Skeletal muscle tissue (tissue), 3 donors: ENCODE measurements at regions not wholly inside any gene's neighbourhood (a gene's known extent, or its start where the extent isn't known, plus 50 kb on each side); places are given as distances from the start of the nearest gene placed in this dataset.

Experiments used
- H3K27ac ChIP-seq: one replicate; pipeline ENCODE4 v1.7.0; 2013; ENCODE audit warnings: mild to moderate bottlenecking, low read depth, low read length, inconsistent platforms
- H3K27me3 ChIP-seq, 3 donors: one replicate each; pipeline ENCODE4 v1.7.0; 2013; ENCODE audit warnings: low read length in 3 of 3; ENCODE audit not compliant: control insufficient read depth in 3 of 3, insufficient read depth in 3 of 3
- H3K36me3 ChIP-seq, 3 donors: one replicate each; pipeline ENCODE4 v1.7.0; 2013; ENCODE audit warnings: low read length in 3 of 3; ENCODE audit not compliant: control insufficient read depth in 3 of 3, insufficient read depth in 3 of 3
- H3K4me1 ChIP-seq, 3 donors: one replicate each; pipeline ENCODE4 v1.7.0; 2013; ENCODE audit warnings: low read length in 3 of 3, mild to moderate bottlenecking in 3 of 3; ENCODE audit not compliant: control insufficient read depth in 3 of 3, insufficient read depth in 3 of 3
- H3K4me3 ChIP-seq, 3 donors: one replicate each; pipeline ENCODE4 v1.7.0; 2013; ENCODE audit warnings: low read length in 3 of 3
- H3K9ac ChIP-seq, 3 donors: one replicate each; pipeline ENCODE4 v1.7.0; 2013; ENCODE audit warnings: low read length in 3 of 3, mild to moderate bottlenecking in 3 of 3, moderate library complexity in 2 of 3, low read depth in 1 of 3
- H3K9me3 ChIP-seq, 3 donors: one replicate each; pipeline ENCODE4 v1.7.0; 2013; ENCODE audit warnings: low read length in 3 of 3; ENCODE audit not compliant: control insufficient read depth in 3 of 3
- donor health status: Osteomylitis.

- Histone ChIP-seq H3K9me3 (no peaks in the 10 kb centered on the region), H3K4me3 (no peak overlapping the region), H3K27ac (no peak overlapping the region), H3K36me3 (no peaks in the 10 kb centered on the region), H3K4me1 (no peaks in the 10 kb centered on the region), H3K9ac (no peak overlapping the region), H3K27me3 (peaks cover 30 to 37% (median 33%) of the 10 kb centered on the region in 3 donors)
Measured at GRCh38 chr22:27413702-27414101, 387.9 kb downstream of the MN1 start.

DNA sequence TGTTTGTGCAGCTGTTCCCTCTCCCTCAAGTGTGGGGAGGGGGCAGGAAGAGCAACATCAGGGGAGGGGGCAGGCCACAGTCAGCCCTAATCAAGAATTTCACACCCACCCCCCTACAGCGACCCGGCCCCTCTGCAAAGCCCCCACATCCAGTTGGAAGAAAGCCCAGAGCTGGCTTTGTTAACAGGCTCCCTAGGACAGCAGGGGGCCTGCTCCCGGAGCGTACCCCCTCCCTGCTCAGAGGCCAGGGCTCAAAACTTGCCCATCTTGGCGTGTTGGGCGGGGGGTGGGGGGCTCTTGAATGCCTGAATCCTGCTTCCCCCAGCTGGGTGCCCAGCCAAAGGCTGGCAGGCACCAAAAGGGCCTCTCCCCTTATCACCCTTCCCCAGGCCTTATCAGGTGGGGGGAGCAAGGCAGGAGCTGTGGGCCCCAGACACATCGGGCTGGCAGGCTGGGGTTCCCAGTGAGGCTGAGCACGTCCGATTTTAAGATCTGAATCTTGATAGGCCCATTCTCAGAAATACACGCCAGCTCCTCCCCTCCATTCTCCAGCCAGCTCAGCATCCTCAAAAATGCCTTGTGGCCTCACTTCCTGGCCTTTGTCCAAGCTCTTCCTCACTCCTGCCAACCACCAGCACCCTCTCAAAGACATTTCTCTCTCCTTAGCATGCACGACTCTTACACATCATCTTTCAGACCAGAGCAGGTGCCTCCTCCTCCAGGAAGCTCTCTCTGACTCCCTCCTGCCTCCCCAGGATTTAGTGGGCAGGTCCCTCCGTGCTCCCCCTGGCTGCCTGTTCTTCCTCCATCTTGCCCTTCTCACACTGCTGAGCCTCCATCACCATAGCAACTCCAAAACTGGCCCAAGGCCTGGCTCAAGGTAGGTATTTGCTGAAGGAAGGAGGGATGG is 384.8 kb downstream of the MN1 start:
- Histone ChIP-seq H3K9me3 (no peaks in the 10 kb centered on the region), H3K4me1 (peaks cover 14 to 15% (median 15%) of the 10 kb centered on the region in 3 donors), H3K27me3 (peaks cover 30 to 35% (median 31%) of the 10 kb centered on the region in 3 donors), H3K9ac (no peak overlapping the region), H3K27ac (no peak overlapping the region), H3K36me3 (no peaks in the 10 kb centered on the region), H3K4me3 (no peak overlapping the region)

GRCh38 chr22:27417421-27417814 is 384.1 kb downstream of the MN1 start:
- H3K27me3 ChIP-seq = peaks cover 23 to 29% (median 25%) of the 10 kb centered on the region in 3 donors
- no peaks in the 10 kb centered on the region for H3K36me3 ChIP-seq
- H3K4me1 ChIP-seq = peaks cover 14 to 15% (median 15%) of the 10 kb centered on the region in 3 donors
- H3K4me3 ChIP-seq = no peak overlapping the region
- H3K9me3 ChIP-seq = no peaks in the 10 kb centered on the region
- no peak overlapping the region for H3K9ac ChIP-seq
- H3K27ac ChIP-seq = no peak overlapping the region

DNA sequence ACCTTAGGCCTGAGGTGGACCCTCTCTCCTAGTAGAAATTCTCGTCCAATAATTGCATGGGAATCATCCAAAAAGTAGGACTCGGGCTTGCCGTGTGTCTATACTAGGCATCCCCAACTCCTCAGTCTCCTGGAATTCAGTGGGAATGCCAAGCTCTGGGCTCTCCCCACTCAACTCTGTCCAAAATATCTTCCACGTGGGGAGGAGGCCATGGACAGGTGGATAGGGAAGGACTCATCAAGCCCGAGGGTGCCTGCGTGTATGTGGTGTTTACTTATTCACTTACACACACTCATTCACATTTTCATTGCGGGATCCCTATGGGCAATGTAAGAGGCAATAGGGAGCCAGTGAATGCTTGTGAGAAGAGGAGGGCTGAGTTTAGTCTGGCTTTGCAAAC is 383.3 kb downstream of the MN1 start:
- H3K36me3 ChIP-seq = no peaks in the 10 kb centered on the region
- H3K9ac ChIP-seq = no peak overlapping the region
- H3K27me3 ChIP-seq = peaks cover 16 to 25% (median 16%) of the 10 kb centered on the region in 3 donors
- no peaks in the 10 kb centered on the region for H3K9me3 ChIP-seq
- H3K4me1 ChIP-seq = peaks cover 14 to 15% (median 15%) of the 10 kb centered on the region in 3 donors
- no peak overlapping the region for H3K4me3 ChIP-seq
- no peak overlapping the region for H3K27ac ChIP-seq

DNA sequence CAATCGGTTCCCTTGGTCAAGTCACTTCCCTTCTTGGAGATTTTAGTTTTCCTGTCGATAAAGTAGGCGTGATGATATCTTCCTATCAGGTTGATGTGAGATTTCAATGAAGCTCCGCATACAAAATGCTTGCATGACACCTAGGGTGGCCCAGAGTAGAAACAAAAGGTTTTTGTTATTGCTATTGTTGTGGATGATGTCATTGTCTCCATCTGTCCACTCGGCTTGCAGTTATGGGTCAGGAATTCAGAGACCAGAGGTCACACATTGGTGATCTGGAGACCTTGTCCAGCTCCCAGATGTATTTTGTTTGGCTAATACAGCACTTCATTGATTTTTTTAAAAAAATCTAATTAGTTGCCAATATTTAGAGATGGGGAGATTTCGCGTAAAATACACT is 382.1 kb downstream of the MN1 start:
- no peak overlapping the region for H3K27ac ChIP-seq
- no peak overlapping the region for H3K4me3 ChIP-seq
- no peaks in the 10 kb centered on the region for H3K36me3 ChIP-seq
- H3K9me3 ChIP-seq = no peaks in the 10 kb centered on the region
- H3K9ac ChIP-seq = no peak overlapping the region
- peaks cover 14 to 15% (median 15%) of the 10 kb centered on the region in 3 donors for H3K4me1 ChIP-seq
- H3K27me3 ChIP-seq = peaks cover 7 to 13% (median 8%) of the 10 kb centered on the region in 3 donors

GRCh38 chr22:27420195-27420816 is 381.2 kb downstream of the MN1 start:
- H3K9ac ChIP-seq = no peak overlapping the region
- H3K4me3 ChIP-seq = no peak overlapping the region
- no peaks in the 10 kb centered on the region for H3K36me3 ChIP-seq
- peak overlapping the region; percentile 18 for H3K27ac ChIP-seq
- peaks cover 14 to 15% (median 15%) of the 10 kb centered on the region in 3 donors for H3K4me1 ChIP-seq
- H3K9me3 ChIP-seq = no peaks in the 10 kb centered on the region
- peaks cover 4 to 13% (median 6%) of the 10 kb centered on the region in 3 donors for H3K27me3 ChIP-seq

GRCh38 chr22:27420817-27421361 is 380.7 kb downstream of the MN1 start:
- Histone ChIP-seq H3K36me3 (no peaks in the 10 kb centered on the region), H3K4me1 (peaks cover 14 to 15% (median 15%) of the 10 kb centered on the region in 3 donors), H3K9ac (peak overlapping the region in 1 of 3 donors; percentile 40), H3K4me3 (peak overlapping the region in 1 of 3 donors; percentile 31), H3K27ac (peak overlapping the region; percentile 18), H3K27me3 (peaks cover 0 to 9% (median 3%) of the 10 kb centered on the region in 3 donors), H3K9me3 (no peaks in the 10 kb centered on the region)

GRCh38 chr22:27422442-27422841 is 379.1 kb downstream of the MN1 start:
- no peak overlapping the region for H3K27ac ChIP-seq
- H3K27me3 ChIP-seq = peaks cover 0 to 3% (median 0%) of the 10 kb centered on the region in 3 donors
- H3K4me1 ChIP-seq = peaks cover 14 to 15% (median 15%) of the 10 kb centered on the region in 3 donors
- no peak overlapping the region for H3K4me3 ChIP-seq
- H3K36me3 ChIP-seq = no peaks in the 10 kb centered on the region
- no peak overlapping the region for H3K9ac ChIP-seq
- no peaks in the 10 kb centered on the region for H3K9me3 ChIP-seq

- Histone ChIP-seq H3K36me3 (no peaks in the 10 kb centered on the region), H3K4me3 (no peak overlapping the region), H3K27ac (no peak overlapping the region), H3K4me1 (peaks cover 14 to 15% (median 15%) of the 10 kb centered on the region in 3 donors), H3K27me3 (peaks cover 3 to 6% (median 5%) of the 10 kb centered on the region in 3 donors), H3K9ac (no peak overlapping the region), H3K9me3 (no peaks in the 10 kb centered on the region)
Measured at GRCh38 chr22:27424319-27424718, 377.2 kb downstream of the MN1 start.
